Karpas-422 (cell line): ENCODE measurements at regions not wholly inside any gene's neighbourhood (a gene's known extent, or its start where the extent isn't known, plus 50 kb on each side); places are given as distances from the start of the nearest gene placed in this dataset.

Source experiments
- DNase-seq: peaks from one replicate; pipeline ENCODE4 v3.0.0-alpha.2; 2015
- H2AFZ ChIP-seq: fragments of 200-600 bp; sonication (generic); 2 replicates; pipeline ENCODE4 v1.6.1; 2014; ENCODE audit warnings: antibody characterized with exemption, low read length, mixed read lengths
- H3K27ac ChIP-seq: fragments of 200-600 bp; sonication (generic); 2 replicates; pipeline ENCODE4 v1.5.1; 2014; ENCODE audit warnings: mild to moderate bottlenecking, low read length, moderate library complexity
- H3K27me3 ChIP-seq: fragments of 200-600 bp; sonication (generic); 2 replicates; pipeline ENCODE4 v1.6.1; 2014; ENCODE audit warnings: low read length, mixed read lengths
- H3K36me3 ChIP-seq: fragments of 200-600 bp; sonication (generic); 2 replicates; pipeline ENCODE4 v1.6.1; 2014; ENCODE audit warnings: low read length, mixed read lengths; ENCODE audit not compliant: insufficient read depth
- H3K4me1 ChIP-seq: fragments of 200-600 bp; sonication (generic); 2 replicates; pipeline ENCODE4 v1.6.1; 2014; ENCODE audit warnings: mild to moderate bottlenecking, low read length, mixed read lengths
- H3K4me2 ChIP-seq: fragments of 200-600 bp; sonication (generic); 2 replicates; pipeline ENCODE4 v1.6.1; 2014; ENCODE audit warnings: low read length, low read depth, mild to moderate bottlenecking; ENCODE audit not compliant: poor library complexity, severe bottlenecking
- H3K4me3 ChIP-seq: fragments of 200-600 bp; sonication (generic); 2 replicates; pipeline ENCODE4 v1.5.1; 2014; ENCODE audit warnings: mild to moderate bottlenecking, antibody characterized with exemption, low read length, mixed read lengths
- H3K79me2 ChIP-seq: fragments of 200-600 bp; sonication (generic); 2 replicates; pipeline ENCODE4 v1.6.1; 2014; ENCODE audit warnings: mild to moderate bottlenecking, low read length, mixed read lengths
- H3K9ac ChIP-seq: fragments of 200-600 bp; sonication (generic); 2 replicates; pipeline ENCODE4 v1.6.0; 2014; ENCODE audit warnings: low read length
- H3K9me2 ChIP-seq: fragments of 200-600 bp; sonication (generic), shearing (Covaris generic); replicated peaks from 2 replicates; pipeline ENCODE4 v1.6.0; 2014; ENCODE audit warnings: mild to moderate bottlenecking, low read length, moderate library complexity; ENCODE audit not compliant: insufficient read depth
- H3K9me3 ChIP-seq: fragments of 300-700, 200-600 bp; sonication (generic); 2 replicates; pipeline ENCODE4 v1.6.1; 2014; ENCODE audit warnings: low read length, mixed read lengths
- H4K20me1 ChIP-seq: fragments of 200-600 bp; sonication (generic); 2 replicates; pipeline ENCODE4 v1.6.1; 2014; ENCODE audit warnings: mild to moderate bottlenecking, antibody characterized with exemption, low read length, low read depth; ENCODE audit not compliant: insufficient read depth

DNA sequence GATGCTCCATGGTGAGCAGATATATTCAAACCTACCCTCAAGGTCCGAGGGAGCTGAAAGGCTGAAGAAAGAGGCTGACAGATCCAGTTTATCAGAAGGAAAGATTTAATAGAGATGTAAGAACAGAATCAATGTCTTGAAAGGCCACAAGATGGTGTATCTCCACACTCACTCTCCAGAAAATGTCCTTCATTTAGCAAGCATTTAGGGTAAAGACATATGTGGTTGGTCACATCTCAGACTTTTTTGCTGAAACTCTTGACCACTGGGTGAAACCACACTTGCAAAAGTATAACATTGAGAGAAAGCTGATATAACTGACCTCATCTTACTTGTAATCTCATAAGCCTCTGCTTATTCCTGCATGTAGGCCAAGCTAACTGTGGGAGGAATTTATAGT, 745.8 kb upstream of the GALNTL6 start:
- H3K79me2 ChIP-seq, result no peaks in the 10 kb centered on the region
- no peaks in the 10 kb centered on the region for H3K9me3 ChIP-seq
- H3K27ac ChIP-seq, result no peak overlapping the region
- H3K4me2 ChIP-seq, result no peak overlapping the region
- no peaks in the 10 kb centered on the region for H4K20me1 ChIP-seq
- no peak overlapping the region for H3K9ac ChIP-seq
- no peaks in the 10 kb centered on the region for H3K27me3 ChIP-seq
- no peak for DNase-seq
- no peaks in the 10 kb centered on the region for H3K4me1 ChIP-seq
- H3K9me2 ChIP-seq, result no peaks in the 10 kb centered on the region
- H2AFZ ChIP-seq, result no peak overlapping the region
- H3K36me3 ChIP-seq, result no peaks in the 10 kb centered on the region
- H3K4me3 ChIP-seq, result no peak overlapping the region

- Histone ChIP-seq H2AFZ (no peak overlapping the region), H4K20me1 (no peaks in the 10 kb centered on the region)
- no peak for DNase-seq
Measured at GRCh38 chr4:171049380-171049779, 763.8 kb upstream of the GALNTL6 start.

DNA sequence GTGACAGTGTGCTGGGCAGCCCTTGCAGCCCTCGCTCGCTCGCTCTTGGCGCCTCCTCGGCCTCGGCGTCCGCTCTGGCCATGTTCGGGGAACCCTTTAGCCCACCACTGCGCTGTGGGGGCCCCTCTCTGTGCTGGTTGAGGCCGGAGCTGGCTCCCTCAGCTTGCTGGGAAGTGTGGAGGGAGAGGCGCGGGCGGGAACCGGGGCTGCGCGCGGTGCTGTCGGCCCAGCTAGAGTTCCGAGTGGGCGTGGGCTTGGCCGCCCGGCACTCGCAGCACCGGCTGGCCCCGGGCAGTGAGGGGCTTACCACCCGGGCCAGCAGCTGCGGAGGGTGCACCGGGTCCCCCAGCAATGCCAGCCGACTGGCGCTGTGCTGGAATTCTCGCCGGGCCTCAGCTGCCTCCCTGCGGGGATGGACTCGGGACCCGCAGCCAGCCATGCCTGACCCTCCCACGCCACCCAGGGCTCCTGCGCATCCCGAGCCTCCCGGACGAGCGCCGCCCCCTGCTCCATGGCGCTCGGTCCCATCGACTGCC, 770.1 kb upstream of the GALNTL6 start:
- Histone ChIP-seq H4K20me1 (no peaks in the 10 kb centered on the region), H2AFZ (no peak overlapping the region), H3K4me3 (no peak overlapping the region), H3K9ac (no peak overlapping the region), H3K9me3 (no peaks in the 10 kb centered on the region), H3K79me2 (no peaks in the 10 kb centered on the region), H3K4me2 (no peak overlapping the region), H3K9me2 (no peaks in the 10 kb centered on the region), H3K27me3 (no peaks in the 10 kb centered on the region), H3K27ac (no peak overlapping the region), H3K4me1 (no peaks in the 10 kb centered on the region), H3K36me3 (no peaks in the 10 kb centered on the region)
- DNase-seq, result no peak

More at GRCh38 chr4:171049380-171049779, 763.8 kb upstream of the GALNTL6 start:
- H3K4me2 ChIP-seq, result no peak overlapping the region
- H3K79me2 ChIP-seq, result no peaks in the 10 kb centered on the region
- no peak overlapping the region for H3K27ac ChIP-seq
- no peaks in the 10 kb centered on the region for H3K4me1 ChIP-seq
- H3K9me3 ChIP-seq, result no peaks in the 10 kb centered on the region
- no peaks in the 10 kb centered on the region for H3K36me3 ChIP-seq
- H3K27me3 ChIP-seq, result no peaks in the 10 kb centered on the region
- no peak overlapping the region for H3K4me3 ChIP-seq
- no peak overlapping the region for H3K9ac ChIP-seq
- no peaks in the 10 kb centered on the region for H3K9me2 ChIP-seq

DNA sequence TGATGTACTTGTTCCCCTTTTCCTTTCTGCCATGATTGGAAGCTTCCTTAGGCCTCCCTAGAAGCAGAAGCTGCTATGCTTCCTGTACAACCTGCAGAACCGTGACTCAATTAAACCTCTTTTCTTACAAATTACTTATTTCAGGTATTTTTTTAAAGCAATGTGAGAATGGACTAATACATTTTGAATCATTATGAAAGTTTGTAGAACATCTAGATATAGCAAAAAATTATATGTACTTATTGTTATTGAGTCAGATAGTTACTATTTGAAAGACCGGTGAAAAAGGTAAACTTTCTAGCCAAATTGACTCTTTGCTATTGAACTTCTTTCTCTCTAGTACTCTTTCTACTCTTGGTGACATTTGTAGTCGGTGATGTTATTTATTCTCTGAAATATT, 777.3 kb upstream of the GALNTL6 start:
- Histone ChIP-seq H4K20me1 (no peaks in the 10 kb centered on the region), H3K9ac (no peak overlapping the region), H3K9me2 (no peaks in the 10 kb centered on the region), H3K4me2 (no peak overlapping the region), H3K4me1 (no peaks in the 10 kb centered on the region), H3K27me3 (no peaks in the 10 kb centered on the region), H3K36me3 (no peaks in the 10 kb centered on the region), H2AFZ (no peak overlapping the region), H3K27ac (no peak overlapping the region), H3K9me3 (no peaks in the 10 kb centered on the region), H3K4me3 (no peak overlapping the region), H3K79me2 (no peaks in the 10 kb centered on the region)
- DNase-seq, result no peak

- DNase-seq, result no peak
- no peaks in the 10 kb centered on the region for H3K9me3 ChIP-seq
- H3K4me1 ChIP-seq, result no peaks in the 10 kb centered on the region
- H3K27ac ChIP-seq, result no peak overlapping the region
- no peaks in the 10 kb centered on the region for H3K27me3 ChIP-seq
- H3K9me2 ChIP-seq, result no peaks in the 10 kb centered on the region
- no peak overlapping the region for H3K9ac ChIP-seq
- H2AFZ ChIP-seq, result no peak overlapping the region
- no peaks in the 10 kb centered on the region for H3K79me2 ChIP-seq
- no peak overlapping the region for H3K4me2 ChIP-seq
- no peak overlapping the region for H3K4me3 ChIP-seq
- H4K20me1 ChIP-seq, result no peaks in the 10 kb centered on the region
- H3K36me3 ChIP-seq, result no peaks in the 10 kb centered on the region
Measured at GRCh38 chr4:171031338-171031737, 781.9 kb upstream of the GALNTL6 start.

- Histone ChIP-seq H3K9ac (no peak overlapping the region), H3K27me3 (no peaks in the 10 kb centered on the region), H3K36me3 (no peaks in the 10 kb centered on the region), H2AFZ (no peak overlapping the region), H4K20me1 (no peaks in the 10 kb centered on the region), H3K79me2 (no peaks in the 10 kb centered on the region), H3K4me3 (no peak overlapping the region), H3K9me2 (no peaks in the 10 kb centered on the region), H3K4me2 (no peak overlapping the region), H3K4me1 (no peaks in the 10 kb centered on the region), H3K27ac (no peak overlapping the region), H3K9me3 (no peaks in the 10 kb centered on the region)
- no peak for DNase-seq
Measured at GRCh38 chr4:171025776-171026175, 787.4 kb upstream of the GALNTL6 start.

- Histone ChIP-seq H3K36me3 (no peaks in the 10 kb centered on the region), H3K9me2 (no peaks in the 10 kb centered on the region), H2AFZ (no peak overlapping the region), H3K27ac (no peak overlapping the region), H3K9ac (no peak overlapping the region), H3K27me3 (no peaks in the 10 kb centered on the region), H3K79me2 (no peaks in the 10 kb centered on the region), H4K20me1 (no peaks in the 10 kb centered on the region), H3K9me3 (no peaks in the 10 kb centered on the region), H3K4me1 (no peaks in the 10 kb centered on the region), H3K4me3 (no peak overlapping the region), H3K4me2 (no peak overlapping the region)
- no peak for DNase-seq
Measured at GRCh38 chr4:171025343-171025742, 787.9 kb upstream of the GALNTL6 start.

DNA sequence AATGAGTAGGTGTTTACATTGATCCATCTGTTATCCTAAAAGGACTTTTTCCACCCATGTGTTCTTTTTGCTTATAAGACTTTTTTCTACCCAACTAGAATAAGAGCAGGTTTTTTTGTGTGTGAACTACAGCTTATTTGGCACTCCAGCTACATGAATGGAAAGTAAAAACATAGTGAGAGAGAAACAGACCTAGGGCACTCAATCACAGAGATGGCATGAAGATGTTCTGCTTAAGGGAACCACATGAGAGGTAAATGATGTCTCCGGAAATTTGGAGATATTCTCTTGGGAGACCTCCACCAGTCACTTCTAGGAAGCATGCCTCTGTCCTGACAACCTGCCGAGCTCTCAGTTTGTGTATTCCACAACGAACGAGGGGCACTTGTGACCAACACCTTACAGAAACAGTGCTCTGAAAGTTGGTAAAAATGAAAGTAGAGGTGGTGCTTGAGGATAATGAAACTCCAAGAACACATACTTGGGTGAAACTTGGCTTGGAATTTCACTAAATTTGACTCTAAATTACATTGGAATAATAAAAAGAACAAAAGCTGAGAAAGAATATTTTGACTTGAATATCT, 788.4 kb upstream of the GALNTL6 start:
- no peaks in the 10 kb centered on the region for H3K4me1 ChIP-seq
- no peaks in the 10 kb centered on the region for H3K9me2 ChIP-seq
- no peaks in the 10 kb centered on the region for H3K9me3 ChIP-seq
- H3K4me3 ChIP-seq, result no peak overlapping the region
- no peaks in the 10 kb centered on the region for H3K36me3 ChIP-seq
- H3K27ac ChIP-seq, result no peak overlapping the region
- no peak overlapping the region for H2AFZ ChIP-seq
- no peaks in the 10 kb centered on the region for H4K20me1 ChIP-seq
- H3K79me2 ChIP-seq, result no peaks in the 10 kb centered on the region
- H3K9ac ChIP-seq, result no peak overlapping the region
- no peak overlapping the region for H3K4me2 ChIP-seq
- DNase-seq, result no peak
- H3K27me3 ChIP-seq, result no peaks in the 10 kb centered on the region
